PC-3 (cell line): ENCODE measurements at regions not wholly inside any gene's neighbourhood (a gene's known extent, or its start where the extent isn't known, plus 50 kb on each side); places are given as distances from the start of the nearest gene placed in this dataset.

Experiments
- ATAC-seq: fragments of 200-7000 bp; cut with Tn5 transposase; 2 replicates; pipeline ENCODE4 v1.9.1; 2020; ENCODE audit warnings: mild to moderate bottlenecking, moderate library complexity
- BruUV-seq: library from RNA; stranded (reverse); fragments of 400-500 nt; replicated peaks from 2 replicates; lab custom pipeline; 2021; lab: Mats Ljungman, UMichigan
- CTCF ChIA-PET: fragments of 300-600 bp; sonication (Branson Sonifier 250); formaldehyde crosslinking; loops from one replicate; lab custom pipeline; 2022; ENCODE audit warnings: antibody characterized with exemption; lab: Charles Lee
- POLR2A ChIA-PET: fragments of 300-600 bp; sonication (Branson Sonifier 250); formaldehyde crosslinking; loops from one replicate; lab custom pipeline; 2022; ENCODE audit warnings: antibody characterized with exemption; ENCODE audit not compliant: unreplicated experiment; lab: Charles Lee
- DNase-seq: peaks from one replicate; pipeline ENCODE4 v3.0.0-alpha.2; 2015
- H2AFZ ChIP-seq: fragments of 300-600 bp; sonication (generic); 2 replicates; pipeline ENCODE4 v1.6.0; 2016; ENCODE audit warnings: antibody characterized with exemption, low read length
- H3F3A ChIP-seq: fragments of 300-600 bp; sonication (generic); one replicate; pipeline ENCODE4 v1.6.0; 2017; ENCODE audit warnings: antibody characterized with exemption, low read length, control low read depth, mild to moderate bottlenecking; ENCODE audit not compliant: unreplicated experiment
- H3K27ac ChIP-seq: fragments of 300-600 bp; sonication (generic); 2 replicates; pipeline ENCODE4 v1.5.1; 2016; ENCODE audit warnings: mild to moderate bottlenecking, low read length
- H3K27me3 ChIP-seq: fragments of 300-600 bp; sonication (generic); 2 replicates; pipeline ENCODE4 v1.6.1; 2016; ENCODE audit warnings: low read length, mixed read lengths
- H3K36me3 ChIP-seq: fragments of 300-600 bp; sonication (generic); 2 replicates; pipeline ENCODE4 v1.6.1; 2016; ENCODE audit warnings: low read depth, mixed run types, low read length, mixed read lengths
- H3K4me1 ChIP-seq: fragments of 300-600 bp; sonication (generic); 2 replicates; pipeline ENCODE4 v1.5.1; 2016; ENCODE audit warnings: low read length; ENCODE audit not compliant: insufficient read depth
- H3K4me2 ChIP-seq: fragments of 300-600 bp; sonication (generic); 2 replicates; pipeline ENCODE4 v1.6.0; 2016; ENCODE audit warnings: low read length
- H3K4me3 ChIP-seq: fragments of 300-600 bp; sonication (generic); 2 replicates; pipeline ENCODE4 v1.5.1; 2016; ENCODE audit warnings: mild to moderate bottlenecking, low read length, mixed read lengths
- H3K79me2 ChIP-seq: fragments of 300-600 bp; sonication (generic); 2 replicates; pipeline ENCODE4 v1.6.1; 2017; ENCODE audit warnings: low read length, mixed read lengths
- H3K9ac ChIP-seq: fragments of 300-600 bp; sonication (generic); 2 replicates; pipeline ENCODE4 v1.6.0; 2016; ENCODE audit warnings: mild to moderate bottlenecking, low read length
- H3K9me2 ChIP-seq: fragments of 300-600 bp; sonication (generic); replicated peaks from 2 replicates; pipeline ENCODE4 v1.6.1; 2016; ENCODE audit warnings: mixed run types, low read length, mixed read lengths
- H3K9me3 ChIP-seq: fragments of 300-600 bp; sonication (generic); 2 replicates; pipeline ENCODE4 v1.6.1; 2016; ENCODE audit warnings: low read length, mixed read lengths
- H4K20me1 ChIP-seq: fragments of 300-600 bp; sonication (generic); 2 replicates; pipeline ENCODE4 v1.6.1; 2016; ENCODE audit warnings: low read length, mixed read lengths
- CTCF ChIP-seq: fragments of 300-600 bp; sonication (generic); conservative IDR thresholded peaks from 2 replicates; pipeline ENCODE4 v1.5.1; 2017; ENCODE audit warnings: antibody characterized with exemption, low read depth, mild to moderate bottlenecking, low read length
- EZH2 ChIP-seq: fragments of 300-600 bp; sonication (generic); IDR thresholded peaks from one replicate; pipeline ENCODE4 v1.6.1; 2017; ENCODE audit warnings: antibody characterized with exemption, mild to moderate bottlenecking, low read length; ENCODE audit not compliant: unreplicated experiment
- EZH2phosphoT487 ChIP-seq: fragments of 300-600 bp; sonication (generic); IDR thresholded peaks from 2 replicates; pipeline ENCODE4 v1.6.1; 2018; ENCODE audit warnings: mild to moderate bottlenecking, antibody characterized with exemption, low read length, borderline replicate concordance
- intact Hi-C: fragments of 100-400 bp; cut with micrococcal nuclease; formaldehyde crosslinking; loops from 2 replicates; pipeline ENCODE4 v1.9.0; 2023

DNA sequence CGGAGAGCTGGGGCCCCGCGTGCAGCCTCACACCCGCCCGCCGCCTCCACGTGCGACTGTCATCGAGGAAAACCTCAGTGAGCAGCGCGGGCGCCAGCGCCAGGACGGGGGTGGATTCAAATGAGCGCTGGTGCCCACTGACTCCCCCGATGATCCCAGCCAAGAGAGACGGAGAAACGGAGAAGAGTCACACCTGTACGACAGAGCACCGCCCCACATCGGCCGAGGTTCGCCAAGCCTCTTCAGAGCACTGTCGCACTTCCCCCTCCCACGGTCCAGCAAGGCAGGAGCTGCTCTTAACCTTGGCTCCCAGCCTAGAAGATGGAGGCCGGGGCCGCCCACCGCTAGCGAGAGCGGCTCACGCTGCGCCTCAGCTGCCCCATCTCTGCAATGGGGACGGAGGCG lies 130.9 kb upstream of the IQSEC1 start:
- no peak for ATAC-seq
- TF ChIP-seq CTCF (no peak), EZH2 (no peak), EZH2phosphoT487 (no peak)

GRCh38 chr3:13203398-13204176 lies 130.4 kb upstream of the IQSEC1 start:
- no peaks in the 10 kb centered on the region for H3K27me3 ChIP-seq
- TF ChIP-seq CTCF (no peak), EZH2 (no peak), EZH2phosphoT487 (no peak)
- H3F3A ChIP-seq: no peaks in the 10 kb centered on the region
- ATAC-seq: no peak
- no peaks in the 10 kb centered on the region for H3K9me3 ChIP-seq
- POLR2A ChIA-PET: no interaction called here
- CTCF ChIA-PET: no interaction called here
- no peaks in the 10 kb centered on the region for H3K9me2 ChIP-seq
- no peaks in the 10 kb centered on the region for H3K79me2 ChIP-seq
- H3K4me3 ChIP-seq: no peak overlapping the region
- H3K36me3 ChIP-seq: no peaks in the 10 kb centered on the region
- no peak overlapping the region for H3K4me2 ChIP-seq
- H2AFZ ChIP-seq: no peak overlapping the region
- intact Hi-C loops: no loop called here
- no peak overlapping the region for H3K27ac ChIP-seq
- H4K20me1 ChIP-seq: no peaks in the 10 kb centered on the region
- no peak overlapping the region for H3K9ac ChIP-seq
- no peaks in the 10 kb centered on the region for H3K4me1 ChIP-seq
- BruUV-seq: no TSS peak
- no peak for DNase-seq

More for the DNA sequence above, 130.9 kb upstream of the IQSEC1 start:
- no peak for DNase-seq
- Histone ChIP-seq H3K27ac (no peak overlapping the region), H3K4me2 (no peak overlapping the region), H2AFZ (no peak overlapping the region), H3K9ac (no peak overlapping the region), H3K4me1 (no peaks in the 10 kb centered on the region), H4K20me1 (no peaks in the 10 kb centered on the region), H3K36me3 (no peaks in the 10 kb centered on the region), H3K9me2 (no peaks in the 10 kb centered on the region), H3K79me2 (no peaks in the 10 kb centered on the region), H3K4me3 (no peak overlapping the region), H3K27me3 (no peaks in the 10 kb centered on the region), H3F3A (no peaks in the 10 kb centered on the region), H3K9me3 (no peaks in the 10 kb centered on the region)
- ChIA-PET POLR2A (interaction anchor here (0.5 kb wide), 1 partner anchor 15 kb away, joined by 3 read pairs; no protein-coding TSS in a partner anchor), CTCF (no interaction called here)
- BruUV-seq: no TSS peak
- intact Hi-C loops: no loop called here

- BruUV-seq: no TSS peak
- Histone ChIP-seq H3K9ac (no peak overlapping the region), H3K4me1 (no peaks in the 10 kb centered on the region), H3K79me2 (no peaks in the 10 kb centered on the region), H3K27me3 (no peaks in the 10 kb centered on the region), H3K9me3 (no peaks in the 10 kb centered on the region), H3K4me3 (no peak overlapping the region), H3K27ac (no peak overlapping the region), H4K20me1 (no peaks in the 10 kb centered on the region), H3K36me3 (no peaks in the 10 kb centered on the region), H2AFZ (no peak overlapping the region), H3K9me2 (no peaks in the 10 kb centered on the region), H3F3A (no peaks in the 10 kb centered on the region), H3K4me2 (no peak overlapping the region)
- TF ChIP-seq EZH2: no peak
- ChIA-PET POLR2A (no interaction called here), CTCF (no interaction called here)
- no peak for DNase-seq
- intact Hi-C loops: no loop called here
- no peak for ATAC-seq
Observed at GRCh38 chr3:13202744-13203397, 129.6 kb upstream of the IQSEC1 start.
